GM12873 (cell line): ENCODE measurements at regions not wholly inside any gene's neighbourhood (a gene's known extent, or its start where the extent isn't known, plus 50 kb on each side); places are given as distances from the start of the nearest gene placed in this dataset.

Source experiments
- TF ChIP-seq, protein P1 (sequence below): IDR thresholded peaks from 2 replicates; pipeline ENCODE4 v1.5.1; 2012; ENCODE audit warnings: low read depth, mild to moderate bottlenecking, moderate library complexity, low read length, control low read depth; ENCODE audit not compliant: insufficient read depth; ENCODE audit errors: missing control alignments

DNA sequence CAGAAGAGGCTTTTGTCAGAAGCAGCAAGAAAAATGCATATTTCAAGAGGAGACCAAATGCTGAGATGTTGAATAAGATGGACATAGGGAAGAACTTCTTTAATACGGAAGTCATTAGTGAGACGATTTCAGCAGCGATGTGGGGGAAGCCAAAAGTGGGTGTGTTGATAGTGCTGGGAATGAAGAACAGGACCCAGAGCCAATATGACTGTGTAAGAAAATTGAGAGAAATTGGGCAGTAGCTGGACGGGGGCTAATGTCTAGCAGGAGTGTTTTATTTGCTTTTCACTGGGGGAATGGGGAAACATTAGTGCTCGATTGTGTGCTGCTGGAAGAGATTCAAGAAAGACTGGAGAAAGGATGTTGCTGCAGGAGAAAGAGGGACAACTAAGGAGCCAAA is 788.7 kb upstream of the KLHL29 start:
- TF ChIP-seq, protein P1, sequence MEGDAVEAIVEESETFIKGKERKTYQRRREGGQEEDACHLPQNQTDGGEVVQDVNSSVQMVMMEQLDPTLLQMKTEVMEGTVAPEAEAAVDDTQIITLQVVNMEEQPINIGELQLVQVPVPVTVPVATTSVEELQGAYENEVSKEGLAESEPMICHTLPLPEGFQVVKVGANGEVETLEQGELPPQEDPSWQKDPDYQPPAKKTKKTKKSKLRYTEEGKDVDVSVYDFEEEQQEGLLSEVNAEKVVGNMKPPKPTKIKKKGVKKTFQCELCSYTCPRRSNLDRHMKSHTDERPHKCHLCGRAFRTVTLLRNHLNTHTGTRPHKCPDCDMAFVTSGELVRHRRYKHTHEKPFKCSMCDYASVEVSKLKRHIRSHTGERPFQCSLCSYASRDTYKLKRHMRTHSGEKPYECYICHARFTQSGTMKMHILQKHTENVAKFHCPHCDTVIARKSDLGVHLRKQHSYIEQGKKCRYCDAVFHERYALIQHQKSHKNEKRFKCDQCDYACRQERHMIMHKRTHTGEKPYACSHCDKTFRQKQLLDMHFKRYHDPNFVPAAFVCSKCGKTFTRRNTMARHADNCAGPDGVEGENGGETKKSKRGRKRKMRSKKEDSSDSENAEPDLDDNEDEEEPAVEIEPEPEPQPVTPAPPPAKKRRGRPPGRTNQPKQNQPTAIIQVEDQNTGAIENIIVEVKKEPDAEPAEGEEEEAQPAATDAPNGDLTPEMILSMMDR: no peak

DNA sequence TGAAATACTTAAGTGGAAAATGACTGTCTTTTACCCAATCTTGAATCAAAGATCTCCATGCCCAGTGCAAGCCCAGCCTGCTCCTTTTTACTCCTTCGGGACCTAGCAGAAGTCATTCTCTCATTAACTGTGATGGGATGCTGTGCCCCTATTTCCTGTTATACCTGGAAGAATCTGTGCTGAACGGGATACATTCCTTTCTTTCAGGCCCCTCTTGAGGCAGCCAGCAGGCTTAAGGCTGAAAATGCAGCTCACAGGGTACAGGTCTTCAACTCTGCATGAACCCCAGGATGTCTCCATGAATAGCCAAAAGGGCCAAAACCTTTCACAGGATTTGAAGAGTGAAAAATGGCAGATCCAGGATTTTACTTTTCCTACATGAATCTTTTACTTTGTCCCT is 784.8 kb upstream of the KLHL29 start:
- TF ChIP-seq, protein P1: no peak

GRCh38 chr2:22600999-22601398 is 784.0 kb upstream of the KLHL29 start:
- TF ChIP-seq, protein P1: no peak

DNA sequence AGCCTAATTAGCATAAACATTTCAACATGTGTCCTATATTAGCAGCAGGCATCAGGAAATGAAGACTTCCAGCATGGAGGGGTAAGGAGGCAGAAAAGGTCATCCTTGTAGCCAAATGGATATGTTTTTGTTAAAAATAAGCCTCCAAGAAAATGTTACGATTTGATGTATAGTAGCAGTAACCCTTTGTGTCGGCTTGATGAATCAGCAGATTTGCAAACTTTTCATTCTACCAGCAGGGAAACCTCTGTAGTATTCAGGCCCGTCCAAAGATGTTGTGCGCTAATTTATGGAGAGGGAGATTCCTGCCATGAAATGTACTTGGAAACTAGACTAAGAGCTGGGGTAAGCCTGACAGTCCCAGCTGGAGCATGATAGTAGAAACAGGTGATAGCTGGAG is 780.8 kb upstream of the KLHL29 start:
- TF ChIP-seq, protein P1: no peak

- TF ChIP-seq, protein P1: no peak
Observed at GRCh38 chr2:22616031-22616430, 768.9 kb upstream of the KLHL29 start.

DNA sequence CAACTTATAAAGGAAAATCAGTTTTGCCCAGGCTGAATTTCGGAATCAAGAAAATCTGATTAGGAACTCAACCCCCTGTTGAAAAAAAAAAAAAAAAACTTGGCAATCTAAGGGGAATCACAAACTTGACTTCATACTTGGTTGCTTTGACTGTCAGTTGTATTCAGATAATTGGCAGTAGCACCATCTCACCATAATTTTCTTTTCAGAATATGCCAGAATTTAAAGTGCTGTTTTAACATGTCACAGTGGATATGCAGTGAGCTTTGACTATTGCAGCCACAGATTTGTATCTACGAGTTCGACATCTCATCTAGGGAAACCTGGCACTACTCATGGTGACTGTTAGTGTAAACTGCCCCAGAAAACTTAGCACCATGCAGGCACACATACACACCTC is 761.4 kb upstream of the KLHL29 start:
- TF ChIP-seq, protein P1: no peak

DNA sequence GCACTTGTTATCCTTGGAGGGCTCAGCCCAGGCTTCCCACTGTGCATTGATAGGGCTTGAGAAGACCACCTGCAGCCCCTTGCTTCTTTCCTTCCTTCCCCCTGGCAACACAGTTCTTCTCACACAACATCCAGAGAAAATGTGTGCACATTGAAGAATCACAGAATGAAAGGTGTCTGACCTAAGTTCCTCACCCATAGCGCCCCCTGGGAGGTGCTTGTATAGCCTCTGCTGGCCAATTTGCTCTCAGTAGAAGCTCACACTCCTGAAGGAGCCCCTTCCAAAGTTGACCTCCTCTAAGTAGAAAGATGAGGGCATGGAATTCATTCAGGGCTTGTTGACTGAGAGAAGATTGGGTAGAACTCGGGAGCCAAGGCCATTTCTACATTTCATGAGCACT is 758.4 kb upstream of the KLHL29 start:
- TF ChIP-seq, protein P1: peak; percentile 49
